ENCODE measurements at regions not wholly inside any gene's neighbourhood (a gene's known extent, or its start where the extent isn't known, plus 50 kb on each side); places are given as distances from the start of the nearest gene placed in this dataset.

- Mint-ChIP-seq H3K27ac (no peak overlapping the region), H3K4me1 (no peaks in the 10 kb centered on the region)
Measured at GRCh38 chr7:156105337-156106106, 293.3 kb upstream of the SHH start.

GRCh38 chr7:156104501-156105336, 292.5 kb upstream of the SHH start:
- Mint-ChIP-seq H3K36me3 (ENCODE audit: low read depth) (no peaks in the 10 kb centered on the region), H3K27ac (no peak overlapping the region), H3K4me3 (no peak overlapping the region), H3K4me1 (no peaks in the 10 kb centered on the region), H3K9me3 (no peaks in the 10 kb centered on the region), H3K27me3 (no peaks in the 10 kb centered on the region)
- ATAC-seq (replicated peaks), result no peak

More at GRCh38 chr7:156105337-156106106, 293.3 kb upstream of the SHH start:
- Mint-ChIP-seq H3K4me3 (no peak overlapping the region), H3K36me3 (ENCODE audit: low read depth) (no peaks in the 10 kb centered on the region), H3K27me3 (no peaks in the 10 kb centered on the region), H3K9me3 (no peaks in the 10 kb centered on the region)
- no peak for ATAC-seq (replicated peaks)

- Mint-ChIP-seq H3K9me3 (no peaks in the 10 kb centered on the region), H3K36me3 (ENCODE audit: low read depth) (no peaks in the 10 kb centered on the region), H3K4me3 (no peak overlapping the region), H3K4me1 (no peaks in the 10 kb centered on the region), H3K27me3 (no peaks in the 10 kb centered on the region), H3K27ac (no peak overlapping the region)
- no peak for ATAC-seq (replicated peaks)
Measured at GRCh38 chr7:156102267-156102666, 290.0 kb upstream of the SHH start.

GRCh38 chr7:156101355-156101754, 289.1 kb upstream of the SHH start:
- Mint-ChIP-seq H3K4me1 (no peaks in the 10 kb centered on the region), H3K4me3 (no peak overlapping the region), H3K27ac (no peak overlapping the region), H3K27me3 (peaks cover 4% of the 10 kb centered on the region), H3K36me3 (ENCODE audit: low read depth) (no peaks in the 10 kb centered on the region), H3K9me3 (no peaks in the 10 kb centered on the region)
- ATAC-seq (replicated peaks), result no peak

DNA sequence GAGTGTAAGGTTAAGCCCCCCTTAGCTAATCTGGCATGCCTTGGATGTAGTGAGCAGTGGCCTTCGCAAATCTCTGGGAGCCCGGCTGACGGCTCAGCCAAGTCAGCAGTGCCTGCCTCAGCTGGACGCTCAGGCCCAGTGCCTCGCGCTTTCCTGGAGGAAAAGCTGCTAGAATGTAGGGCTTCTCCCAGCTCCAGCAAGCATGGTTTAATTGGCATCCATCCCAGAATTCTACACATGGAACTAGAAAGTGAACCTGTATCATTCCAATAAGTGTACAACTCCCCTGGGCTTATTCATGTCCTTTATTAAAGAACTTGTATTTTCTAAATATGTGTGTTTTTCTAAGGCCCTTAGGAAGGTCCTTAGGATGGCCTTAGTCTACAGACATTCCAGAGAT, 287.8 kb upstream of the SHH start:
- H3K36me3 Mint-ChIP-seq (ENCODE audit: low read depth), result no peaks in the 10 kb centered on the region
- no peak overlapping the region for H3K4me3 Mint-ChIP-seq
- H3K4me1 Mint-ChIP-seq, result no peaks in the 10 kb centered on the region
- peaks cover 8% of the 10 kb centered on the region for H3K27me3 Mint-ChIP-seq
- ATAC-seq (replicated peaks), result no peak
- H3K9me3 Mint-ChIP-seq, result no peaks in the 10 kb centered on the region
- H3K27ac Mint-ChIP-seq, result no peak overlapping the region

DNA sequence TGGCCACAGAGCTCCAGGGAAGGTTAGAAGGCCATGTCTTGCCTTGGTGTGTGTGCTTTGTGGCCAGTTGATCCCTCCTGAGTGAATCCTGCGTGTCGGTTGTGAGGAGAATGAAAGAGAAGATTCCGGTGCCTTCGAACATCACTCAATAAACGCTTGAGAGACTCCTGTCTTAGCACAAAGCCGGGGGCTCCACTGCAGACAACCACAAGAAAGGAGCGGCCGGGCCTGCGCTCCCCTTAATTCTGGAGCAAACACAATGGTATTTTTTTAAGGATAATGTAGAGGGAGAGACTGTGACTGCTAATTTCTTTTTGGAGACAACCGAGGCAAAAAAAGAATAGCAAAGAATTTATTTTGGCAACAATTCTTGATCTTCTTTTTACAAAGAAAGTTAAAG, 286.8 kb upstream of the SHH start:
- Mint-ChIP-seq H3K27me3 (peaks cover 8% of the 10 kb centered on the region), H3K4me3 (no peak overlapping the region), H3K36me3 (ENCODE audit: low read depth) (no peaks in the 10 kb centered on the region), H3K9me3 (no peaks in the 10 kb centered on the region), H3K4me1 (no peaks in the 10 kb centered on the region), H3K27ac (no peak overlapping the region)
- no peak for ATAC-seq (replicated peaks)

DNA sequence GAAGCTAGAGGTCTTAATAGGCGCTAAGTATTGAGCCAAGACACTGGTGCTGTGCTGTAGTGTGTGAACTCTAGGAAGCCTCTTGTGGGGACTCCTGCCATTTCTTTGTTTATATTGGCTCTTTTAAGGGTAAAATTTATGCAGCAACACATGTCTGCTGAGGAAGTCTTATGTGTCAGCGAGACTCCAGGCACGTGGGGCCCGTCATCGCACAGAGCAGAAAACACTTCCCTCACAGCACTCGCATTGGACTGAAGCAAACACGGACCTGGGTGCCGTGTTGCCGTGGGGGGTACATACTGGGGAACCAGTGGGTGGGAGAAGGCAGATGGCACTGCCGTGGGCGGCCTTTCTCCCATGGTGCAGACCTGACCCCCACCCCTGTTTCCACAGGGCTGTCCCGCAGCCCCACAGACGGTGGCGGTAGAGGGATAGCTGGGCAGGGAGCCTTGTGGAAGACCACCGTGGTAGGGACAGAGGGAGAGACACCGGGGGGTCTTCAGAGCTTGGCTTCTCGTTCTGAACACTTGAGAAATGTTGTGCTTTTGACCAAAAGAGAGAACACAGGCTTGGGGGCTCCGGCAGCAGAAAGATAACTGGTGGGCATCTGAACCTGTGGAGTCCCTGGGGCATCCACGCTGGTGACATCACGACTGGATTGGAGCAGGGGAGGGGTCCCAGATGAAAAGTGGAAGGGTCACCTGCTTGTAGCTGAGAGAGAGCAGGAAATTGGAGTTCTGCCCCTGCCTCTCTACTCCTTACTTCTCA, 284.7 kb upstream of the SHH start:
- H3K36me3 Mint-ChIP-seq (ENCODE audit: low read depth), result no peaks in the 10 kb centered on the region
- no peak overlapping the region for H3K27ac Mint-ChIP-seq
- H3K27me3 Mint-ChIP-seq, result peaks cover 16% of the 10 kb centered on the region
- H3K4me3 Mint-ChIP-seq, result no peak overlapping the region
- ATAC-seq (replicated peaks), result no peak
- no peaks in the 10 kb centered on the region for H3K9me3 Mint-ChIP-seq
- H3K4me1 Mint-ChIP-seq, result no peaks in the 10 kb centered on the region

DNA sequence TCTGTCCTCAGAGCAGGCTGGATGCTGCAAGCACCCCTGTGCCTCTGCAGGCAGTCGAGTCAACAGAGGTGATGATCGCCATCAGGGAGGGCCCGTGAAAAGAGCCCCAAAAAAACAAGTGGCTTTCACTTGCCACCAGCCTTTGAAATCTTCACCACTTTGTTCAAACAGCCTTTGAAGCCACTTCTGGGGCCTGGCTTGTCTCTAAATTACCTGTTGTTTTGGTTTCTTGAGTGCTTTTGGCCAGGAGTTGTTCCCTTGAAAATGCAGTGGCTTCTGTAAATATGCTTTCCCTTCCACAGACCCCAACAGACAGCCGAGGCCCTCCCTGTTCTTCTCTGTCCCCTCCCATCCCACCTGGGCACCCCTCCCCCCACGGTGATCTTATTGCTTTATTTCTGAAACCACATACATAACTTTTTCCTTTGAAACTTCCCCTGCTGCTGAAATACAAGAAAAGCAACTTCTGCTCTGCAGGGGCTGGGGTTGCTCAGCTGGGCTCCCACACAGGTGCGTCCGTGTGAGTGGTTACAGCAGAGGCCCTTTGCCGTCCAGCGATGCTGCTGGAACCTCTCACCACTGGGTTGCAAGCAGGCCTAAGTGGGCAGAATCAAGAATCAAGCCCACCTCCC, 283.8 kb upstream of the SHH start:
- no peaks in the 10 kb centered on the region for H3K36me3 Mint-ChIP-seq (ENCODE audit: low read depth)
- no peak overlapping the region for H3K27ac Mint-ChIP-seq
- H3K9me3 Mint-ChIP-seq, result no peaks in the 10 kb centered on the region
- no peak for ATAC-seq (replicated peaks)
- H3K4me3 Mint-ChIP-seq, result no peak overlapping the region
- no peaks in the 10 kb centered on the region for H3K4me1 Mint-ChIP-seq
- peaks cover 20% of the 10 kb centered on the region for H3K27me3 Mint-ChIP-seq

DNA sequence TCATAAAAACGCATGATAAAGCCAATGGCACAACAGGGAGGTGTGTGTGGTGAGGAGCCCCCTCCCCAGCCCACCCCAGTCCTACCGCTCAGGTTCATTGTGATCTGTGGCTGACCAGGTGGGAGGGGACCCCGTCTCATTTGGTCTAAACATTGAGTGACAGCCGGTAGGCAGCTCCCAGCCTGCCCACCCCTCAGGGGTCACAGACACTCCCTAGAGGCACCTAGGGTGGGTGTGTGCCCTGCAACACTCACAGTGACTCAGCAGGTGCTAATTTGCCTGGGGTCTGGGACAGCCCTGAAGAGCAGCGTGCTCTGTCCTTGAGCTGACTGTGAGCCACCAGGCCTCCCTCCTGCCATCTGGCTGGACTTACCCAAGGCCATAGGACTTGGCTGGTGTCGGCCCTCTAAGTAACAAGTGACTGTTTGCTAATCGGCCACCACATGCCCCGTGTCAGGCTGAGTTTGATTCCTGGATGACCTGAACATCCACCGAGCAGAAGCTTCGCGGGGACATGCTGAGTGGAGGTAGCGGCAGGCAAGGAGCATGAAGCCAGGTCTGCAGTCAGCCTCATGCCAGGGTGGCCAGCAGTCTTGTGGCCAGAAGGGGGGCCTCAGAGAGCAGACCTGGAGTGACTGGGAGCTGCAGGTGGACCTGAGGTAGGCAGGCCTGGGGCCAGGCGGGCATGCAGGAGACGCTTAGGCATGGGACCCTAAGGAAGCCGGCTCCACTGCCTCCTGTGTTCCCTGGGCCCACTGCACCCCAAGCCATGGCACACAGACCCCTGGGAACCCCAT, 282.3 kb upstream of the SHH start:
- Mint-ChIP-seq H3K4me1 (no peaks in the 10 kb centered on the region), H3K9me3 (no peaks in the 10 kb centered on the region), H3K4me3 (no peak overlapping the region), H3K27ac (no peak overlapping the region), H3K36me3 (ENCODE audit: low read depth) (no peaks in the 10 kb centered on the region), H3K27me3 (peaks cover 20% of the 10 kb centered on the region)
- ATAC-seq (replicated peaks), result no peak

GRCh38 chr7:156092307-156092706, 280.0 kb upstream of the SHH start:
- Mint-ChIP-seq H3K27me3 (peaks cover 20% of the 10 kb centered on the region), H3K27ac (no peak overlapping the region), H3K4me1 (no peaks in the 10 kb centered on the region), H3K9me3 (no peaks in the 10 kb centered on the region), H3K4me3 (no peak overlapping the region), H3K36me3 (ENCODE audit: low read depth) (no peaks in the 10 kb centered on the region)
- ATAC-seq (replicated peaks), result no peak

DNA sequence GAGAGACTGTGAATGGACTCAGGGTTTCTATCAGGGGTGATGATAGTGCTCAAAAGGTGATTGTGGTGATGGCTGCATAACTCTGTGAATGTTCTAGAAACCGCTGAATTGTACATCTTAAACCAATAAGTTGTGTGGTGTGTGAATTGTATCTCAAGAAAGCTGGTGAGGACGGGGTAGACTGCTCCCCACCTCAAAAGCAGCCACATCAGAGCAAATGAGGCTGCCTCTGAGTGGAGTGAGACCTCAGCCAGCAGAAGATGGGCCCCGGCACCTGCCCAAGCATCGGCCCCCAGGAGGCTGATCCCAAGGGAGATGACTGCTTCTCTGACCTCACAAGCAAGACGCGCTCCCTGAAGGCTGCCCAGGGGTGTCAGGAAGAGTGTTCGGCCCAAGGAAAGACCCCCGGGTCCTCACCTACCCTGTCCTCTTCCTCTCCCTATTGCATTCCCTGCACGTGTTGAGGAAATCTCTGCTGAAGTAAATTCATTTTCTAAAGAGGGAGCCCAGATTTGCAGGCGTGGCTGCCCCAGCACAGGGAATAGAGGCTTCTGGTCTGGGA, 279.3 kb upstream of the SHH start:
- H3K4me1 Mint-ChIP-seq, result no peaks in the 10 kb centered on the region
- no peak overlapping the region for H3K27ac Mint-ChIP-seq
- H3K9me3 Mint-ChIP-seq, result no peaks in the 10 kb centered on the region
- no peak overlapping the region for H3K4me3 Mint-ChIP-seq
- H3K27me3 Mint-ChIP-seq, result peaks cover 17% of the 10 kb centered on the region
- H3K36me3 Mint-ChIP-seq (ENCODE audit: low read depth), result no peaks in the 10 kb centered on the region
- ATAC-seq (replicated peaks), result no peak

- no peak overlapping the region for H3K27ac Mint-ChIP-seq
Measured at GRCh38 chr7:156090988-156091387, 278.7 kb upstream of the SHH start.

DNA sequence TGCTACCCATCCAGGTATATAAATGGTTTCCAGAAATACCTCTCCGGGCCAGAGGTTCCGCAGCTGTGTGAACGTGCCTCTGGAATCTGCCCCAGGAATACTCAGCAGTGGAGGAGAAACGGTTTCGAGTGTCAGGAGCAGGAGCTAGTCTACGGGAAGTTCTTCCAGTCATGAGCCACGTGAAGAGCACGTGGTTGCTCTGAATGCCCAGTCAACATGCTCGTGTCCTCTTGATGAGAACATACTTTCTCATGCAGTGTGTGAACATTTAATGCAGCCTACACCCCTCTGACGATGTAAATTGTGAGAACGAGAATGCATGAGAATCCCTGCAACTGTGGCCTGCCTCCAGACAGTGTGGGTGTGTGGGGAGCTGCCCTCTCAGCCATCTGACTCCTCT, 277.0 kb upstream of the SHH start:
- ATAC-seq (replicated peaks), result no peak
- H3K36me3 Mint-ChIP-seq (ENCODE audit: low read depth), result no peaks in the 10 kb centered on the region
- H3K9me3 Mint-ChIP-seq, result no peaks in the 10 kb centered on the region
- no peak overlapping the region for H3K27ac Mint-ChIP-seq
- no peaks in the 10 kb centered on the region for H3K4me1 Mint-ChIP-seq
- H3K4me3 Mint-ChIP-seq, result no peak overlapping the region
- H3K27me3 Mint-ChIP-seq, result peaks cover 16% of the 10 kb centered on the region

More at GRCh38 chr7:156090988-156091387, 278.7 kb upstream of the SHH start:
- Mint-ChIP-seq H3K4me1 (no peaks in the 10 kb centered on the region), H3K27me3 (peaks cover 13% of the 10 kb centered on the region), H3K4me3 (no peak overlapping the region), H3K36me3 (ENCODE audit: low read depth) (no peaks in the 10 kb centered on the region), H3K9me3 (no peaks in the 10 kb centered on the region)
- ATAC-seq (replicated peaks), result no peak

Data from activated T-helper 17 cell treated with anti-CD3 and anti-CD28 coated beads, Interleukin-2, amount 50 U/mL, for 72 hours (primary cell).